Neural progenitor cell (in vitro differentiated cells): ENCODE measurements at regions not wholly inside any gene's neighbourhood (a gene's known extent, or its start where the extent isn't known, plus 50 kb on each side); places are given as distances from the start of the nearest gene placed in this dataset.
A peak's percentile ranks its signal among the peaks of the same experiment; 100 is the strongest.

Source experiments
- DNase-seq: peaks from one replicate; pipeline ENCODE4 v3.0.0-alpha.2; 2016; ENCODE audit warnings: low spot score
- H2AFZ ChIP-seq: fragments of 200-600 bp; sonication (generic); replicated peaks from 2 replicates; pipeline ENCODE4 v1.6.1; 2016; ENCODE audit warnings: antibody characterized with exemption
- H3F3A ChIP-seq: fragments of 200-600 bp; sonication (generic); 2 replicates; pipeline ENCODE4 v1.6.1; 2016; ENCODE audit warnings: antibody characterized with exemption, low read depth
- H3K27ac ChIP-seq: fragments of 200-600 bp; sonication (generic); 2 replicates; pipeline ENCODE4 v1.5.1; 2016; ENCODE audit warnings: mild to moderate bottlenecking
- H3K27me3 ChIP-seq: fragments of 200-600 bp; sonication (generic); 2 replicates; pipeline ENCODE4 v1.6.1; 2016; ENCODE audit warnings: mild to moderate bottlenecking, moderate library complexity
- H3K36me3 ChIP-seq: fragments of 200-600 bp; sonication (generic); 2 replicates; pipeline ENCODE4 v1.5.1; 2016
- H3K4me1 ChIP-seq: fragments of 200-600 bp; sonication (generic); 2 replicates; pipeline ENCODE4 v1.6.1; 2016; ENCODE audit warnings: mixed run types
- H3K4me2 ChIP-seq: fragments of 200-600 bp; sonication (generic); 2 replicates; pipeline ENCODE4 v1.6.1; 2016
- H3K4me3 ChIP-seq: fragments of 200-600 bp; sonication (generic); 2 replicates; pipeline ENCODE4 v1.5.1; 2016
- H3K79me2 ChIP-seq: fragments of 200-600 bp; sonication (generic); 2 replicates; pipeline ENCODE4 v1.6.1; 2016; ENCODE audit warnings: low read depth
- H3K9ac ChIP-seq: fragments of 200-600 bp; sonication (generic); 2 replicates; pipeline ENCODE4 v1.6.1; 2016
- H3K9me3 ChIP-seq: fragments of 200-600 bp; sonication (generic); 2 replicates; pipeline ENCODE4 v1.5.1; 2016; ENCODE audit warnings: low read depth
- H4K20me1 ChIP-seq: fragments of 200-600 bp; sonication (generic); 2 replicates; pipeline ENCODE4 v1.6.1; 2016; ENCODE audit warnings: low read depth
- H3K27ac Mint-ChIP-seq: 3 replicates; pipeline ENCODE4 v1.8.0; 2021; ENCODE audit warnings: mixed read lengths
- H3K27me3 Mint-ChIP-seq: 2 replicates; pipeline ENCODE4 v1.8.0; 2022; ENCODE audit warnings: low read depth, mild to moderate bottlenecking, inconsistent platforms, moderate library complexity, mixed read lengths; ENCODE audit not compliant: insufficient read depth
- H3K36me3 Mint-ChIP-seq: 3 replicates; pipeline ENCODE4 v1.8.0; 2021; ENCODE audit warnings: mixed read lengths
- H3K4me1 Mint-ChIP-seq: 3 replicates; pipeline ENCODE4 v1.8.0; 2021; ENCODE audit warnings: mixed read lengths
- H3K4me3 Mint-ChIP-seq: 3 replicates; pipeline ENCODE4 v1.8.0; 2021; ENCODE audit warnings: mild to moderate bottlenecking, moderate library complexity, mixed read lengths
- H3K9me3 Mint-ChIP-seq: 3 replicates; pipeline ENCODE4 v1.8.0; 2020; ENCODE audit warnings: mixed read lengths
- CTCF ChIP-seq: fragments of 200-600 bp; sonication (generic); IDR thresholded peaks from 2 replicates; pipeline ENCODE4 v1.5.1; 2017; ENCODE audit warnings: antibody characterized with exemption, mild to moderate bottlenecking
- EZH2 ChIP-seq: fragments of 200-600 bp; sonication (generic); IDR thresholded peaks from 2 replicates; pipeline ENCODE4 v1.6.1; 2017; ENCODE audit warnings: antibody characterized with exemption, mild to moderate bottlenecking, moderate library complexity
- EZH2phosphoT487 ChIP-seq: fragments of 200-600 bp; sonication (generic); IDR thresholded peaks from 2 replicates; pipeline ENCODE4 v1.6.1; 2017; ENCODE audit warnings: antibody characterized with exemption

- H4K20me1 ChIP-seq = no peaks in the 10 kb centered on the region
- H3F3A ChIP-seq = no peaks in the 10 kb centered on the region
- no peaks in the 10 kb centered on the region for H3K9me3 ChIP-seq
- H3K27me3 ChIP-seq = no peaks in the 10 kb centered on the region
- TF ChIP-seq CTCF = no peak
- no peak for TF ChIP-seq EZH2phosphoT487
- no peak for TF ChIP-seq EZH2
- H3K36me3 ChIP-seq = no peaks in the 10 kb centered on the region
- H3K9ac ChIP-seq = no peak overlapping the region
- H3K4me1 Mint-ChIP-seq = no peaks in the 10 kb centered on the region
- H3K4me3 ChIP-seq = no peak overlapping the region
- H3K4me2 ChIP-seq = no peak overlapping the region
- H3K4me3 Mint-ChIP-seq = no peak overlapping the region
- H3K79me2 ChIP-seq = no peaks in the 10 kb centered on the region
- H3K9me3 Mint-ChIP-seq = no peaks in the 10 kb centered on the region
- no peaks in the 10 kb centered on the region for H3K27me3 Mint-ChIP-seq
- no peaks in the 10 kb centered on the region for H3K4me1 ChIP-seq
- no peak for DNase-seq
- H3K27ac Mint-ChIP-seq = no peak overlapping the region
- peak overlapping the region; percentile 39 for H2AFZ ChIP-seq
- H3K27ac ChIP-seq = no peak overlapping the region
- no peaks in the 10 kb centered on the region for H3K36me3 Mint-ChIP-seq
Measured at GRCh38 chr13:60327511-60327910, 69.5 kb upstream of the TDRD3 start.

- Histone ChIP-seq H3K9ac (no peak overlapping the region), H4K20me1 (no peaks in the 10 kb centered on the region), H3F3A (no peaks in the 10 kb centered on the region), H3K4me3 (no peak overlapping the region), H3K27me3 (no peaks in the 10 kb centered on the region), H3K4me1 (no peaks in the 10 kb centered on the region), H3K4me2 (no peak overlapping the region), H3K79me2 (no peaks in the 10 kb centered on the region), H3K27ac (no peak overlapping the region), H3K9me3 (no peaks in the 10 kb centered on the region), H2AFZ (no peak overlapping the region), H3K36me3 (no peaks in the 10 kb centered on the region)
- no peaks in the 10 kb centered on the region for H3K36me3 Mint-ChIP-seq
- TF ChIP-seq EZH2phosphoT487 (no peak), EZH2 (no peak), CTCF (no peak)
- no peak overlapping the region for H3K4me3 Mint-ChIP-seq
- no peaks in the 10 kb centered on the region for H3K4me1 Mint-ChIP-seq
- H3K9me3 Mint-ChIP-seq = no peaks in the 10 kb centered on the region
- H3K27ac Mint-ChIP-seq = no peak overlapping the region
- H3K27me3 Mint-ChIP-seq = no peaks in the 10 kb centered on the region
- DNase-seq = no peak
Measured at GRCh38 chr13:60328073-60328472, 68.9 kb upstream of the TDRD3 start.

- no peaks in the 10 kb centered on the region for H3K27me3 ChIP-seq
- TF ChIP-seq CTCF = peak; percentile 80
- no peak for TF ChIP-seq EZH2phosphoT487
- H3K4me2 ChIP-seq = no peak overlapping the region
- no peak overlapping the region for H3K27ac Mint-ChIP-seq
- H3K9ac ChIP-seq = no peak overlapping the region
- no peaks in the 10 kb centered on the region for H3F3A ChIP-seq
- peak overlapping the region; percentile 45 for H2AFZ ChIP-seq
- H3K4me3 ChIP-seq = no peak overlapping the region
- H3K4me1 Mint-ChIP-seq = no peaks in the 10 kb centered on the region
- peak; percentile 77 for DNase-seq
- no peak overlapping the region for H3K4me3 Mint-ChIP-seq
- H3K36me3 Mint-ChIP-seq = no peaks in the 10 kb centered on the region
- no peaks in the 10 kb centered on the region for H3K4me1 ChIP-seq
- H3K9me3 Mint-ChIP-seq = no peaks in the 10 kb centered on the region
- H4K20me1 ChIP-seq = no peaks in the 10 kb centered on the region
- no peaks in the 10 kb centered on the region for H3K79me2 ChIP-seq
- no peaks in the 10 kb centered on the region for H3K9me3 ChIP-seq
- H3K27me3 Mint-ChIP-seq = no peaks in the 10 kb centered on the region
- H3K36me3 ChIP-seq = no peaks in the 10 kb centered on the region
- H3K27ac ChIP-seq = no peak overlapping the region
Measured at GRCh38 chr13:60329221-60329923, 67.6 kb upstream of the TDRD3 start.
